ENCODE measurements at regions not wholly inside any gene's neighbourhood (a gene's known extent, or its start where the extent isn't known, plus 50 kb on each side); places are given as distances from the start of the nearest gene placed in this dataset.

- no peaks in the 10 kb centered on the region for H3K27me3 ChIP-seq (ENCODE audit: insufficient read depth, low read length)
- peaks cover 30% of the 10 kb centered on the region for H3K4me1 ChIP-seq (ENCODE audit: control insufficient read depth, insufficient read depth, low read length, unreplicated experiment)
- no peak overlapping the region for H3K27ac ChIP-seq (ENCODE audit: low read depth, low read length)
- H3K4me3 ChIP-seq (ENCODE audit: low read depth, low read length) = no peak overlapping the region
- no peaks in the 10 kb centered on the region for H3K79me2 ChIP-seq (ENCODE audit: control insufficient read depth, insufficient read depth, low read length, unreplicated experiment)
- H3K36me3 ChIP-seq (ENCODE audit: insufficient read depth, low read length) = no peaks in the 10 kb centered on the region
- no peak overlapping the region for H2AFZ ChIP-seq (ENCODE audit: low read length, unreplicated experiment)
Measured at GRCh38 chr7:17665029-17665428, 275.3 kb downstream of the SNX13 start.

GRCh38 chr7:17668122-17668521, 272.2 kb downstream of the SNX13 start:
- no peak overlapping the region for H2AFZ ChIP-seq (ENCODE audit: low read length, unreplicated experiment)
- H3K27me3 ChIP-seq (ENCODE audit: insufficient read depth, low read length) = no peaks in the 10 kb centered on the region
- H3K4me3 ChIP-seq (ENCODE audit: low read depth, low read length) = no peak overlapping the region
- H3K36me3 ChIP-seq (ENCODE audit: insufficient read depth, low read length) = no peaks in the 10 kb centered on the region
- no peaks in the 10 kb centered on the region for H3K79me2 ChIP-seq (ENCODE audit: control insufficient read depth, insufficient read depth, low read length, unreplicated experiment)
- H3K4me1 ChIP-seq (ENCODE audit: control insufficient read depth, insufficient read depth, low read length, unreplicated experiment) = peaks cover 8% of the 10 kb centered on the region
- no peak overlapping the region for H3K27ac ChIP-seq (ENCODE audit: low read depth, low read length)

- Histone ChIP-seq H3K36me3 (ENCODE audit: insufficient read depth, low read length) (no peaks in the 10 kb centered on the region), H3K79me2 (ENCODE audit: control insufficient read depth, insufficient read depth, low read length, unreplicated experiment) (no peaks in the 10 kb centered on the region), H3K27me3 (ENCODE audit: insufficient read depth, low read length) (no peaks in the 10 kb centered on the region), H3K4me3 (ENCODE audit: low read depth, low read length) (no peak overlapping the region), H3K27ac (ENCODE audit: low read depth, low read length) (no peak overlapping the region), H3K4me1 (ENCODE audit: control insufficient read depth, insufficient read depth, low read length, unreplicated experiment) (no peaks in the 10 kb centered on the region), H2AFZ (ENCODE audit: low read length, unreplicated experiment) (no peak overlapping the region)
Measured at GRCh38 chr7:17669204-17669603, 271.1 kb downstream of the SNX13 start.

DNA sequence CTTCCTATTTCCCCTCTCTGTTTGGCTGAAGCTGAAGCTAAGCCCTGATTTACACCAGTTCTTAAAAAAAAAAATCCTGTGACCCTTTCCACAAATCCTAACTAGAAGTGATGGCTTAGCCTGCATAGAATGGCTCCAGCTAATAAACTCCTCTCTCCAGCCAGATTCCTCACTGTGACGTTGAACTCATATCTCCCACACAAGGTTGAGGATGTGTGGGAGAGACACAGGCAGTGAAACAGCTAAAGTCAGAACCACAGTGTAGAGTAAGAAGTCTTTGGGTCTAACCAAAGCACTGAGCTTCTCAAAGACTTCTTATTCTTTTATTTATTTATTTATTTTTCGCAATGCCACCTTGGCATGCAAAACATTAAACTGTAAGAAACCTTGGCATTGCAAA, 268.3 kb downstream of the SNX13 start:
- no peak overlapping the region for H3K27ac ChIP-seq (ENCODE audit: low read depth, low read length)
- H3K4me1 ChIP-seq (ENCODE audit: control insufficient read depth, insufficient read depth, low read length, unreplicated experiment) = no peaks in the 10 kb centered on the region
- H3K4me3 ChIP-seq (ENCODE audit: low read depth, low read length) = no peak overlapping the region
- no peaks in the 10 kb centered on the region for H3K27me3 ChIP-seq (ENCODE audit: insufficient read depth, low read length)
- no peaks in the 10 kb centered on the region for H3K36me3 ChIP-seq (ENCODE audit: insufficient read depth, low read length)
- H2AFZ ChIP-seq (ENCODE audit: low read length, unreplicated experiment) = no peak overlapping the region
- no peaks in the 10 kb centered on the region for H3K79me2 ChIP-seq (ENCODE audit: control insufficient read depth, insufficient read depth, low read length, unreplicated experiment)

DNA sequence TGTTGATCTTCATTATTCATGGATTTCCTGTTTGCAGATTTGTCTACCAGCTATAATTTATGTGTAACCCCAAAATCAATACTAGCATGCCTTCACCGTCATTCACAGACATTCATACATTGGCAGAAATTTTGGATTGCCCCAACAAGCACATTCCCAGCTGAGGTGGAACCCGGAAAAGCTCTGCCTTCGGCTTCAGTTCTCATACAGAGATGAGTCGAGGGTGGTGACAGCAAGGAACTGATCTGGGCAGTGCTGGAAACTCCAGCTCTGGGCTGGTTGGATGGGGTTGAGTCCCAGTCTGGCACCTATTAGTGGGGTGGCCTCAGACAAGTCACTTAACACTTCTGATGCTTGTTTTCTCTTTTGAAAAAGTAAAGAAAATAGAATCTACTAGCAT, 267.5 kb downstream of the SNX13 start:
- Histone ChIP-seq H3K27me3 (ENCODE audit: insufficient read depth, low read length) (no peaks in the 10 kb centered on the region), H3K4me3 (ENCODE audit: low read depth, low read length) (no peak overlapping the region), H3K4me1 (ENCODE audit: control insufficient read depth, insufficient read depth, low read length, unreplicated experiment) (peaks cover 4% of the 10 kb centered on the region), H3K27ac (ENCODE audit: low read depth, low read length) (no peak overlapping the region), H3K79me2 (ENCODE audit: control insufficient read depth, insufficient read depth, low read length, unreplicated experiment) (no peaks in the 10 kb centered on the region), H2AFZ (ENCODE audit: low read length, unreplicated experiment) (no peak overlapping the region), H3K36me3 (ENCODE audit: insufficient read depth, low read length) (no peaks in the 10 kb centered on the region)

- Histone ChIP-seq H2AFZ (ENCODE audit: low read length, unreplicated experiment) (no peak overlapping the region), H3K27ac (ENCODE audit: low read depth, low read length) (no peak overlapping the region), H3K79me2 (ENCODE audit: control insufficient read depth, insufficient read depth, low read length, unreplicated experiment) (no peaks in the 10 kb centered on the region), H3K36me3 (ENCODE audit: insufficient read depth, low read length) (no peaks in the 10 kb centered on the region), H3K27me3 (ENCODE audit: insufficient read depth, low read length) (no peaks in the 10 kb centered on the region), H3K4me1 (ENCODE audit: control insufficient read depth, insufficient read depth, low read length, unreplicated experiment) (peaks cover 17% of the 10 kb centered on the region), H3K4me3 (ENCODE audit: low read depth, low read length) (no peak overlapping the region)
Measured at GRCh38 chr7:17674166-17674942, 265.9 kb downstream of the SNX13 start.

DNA sequence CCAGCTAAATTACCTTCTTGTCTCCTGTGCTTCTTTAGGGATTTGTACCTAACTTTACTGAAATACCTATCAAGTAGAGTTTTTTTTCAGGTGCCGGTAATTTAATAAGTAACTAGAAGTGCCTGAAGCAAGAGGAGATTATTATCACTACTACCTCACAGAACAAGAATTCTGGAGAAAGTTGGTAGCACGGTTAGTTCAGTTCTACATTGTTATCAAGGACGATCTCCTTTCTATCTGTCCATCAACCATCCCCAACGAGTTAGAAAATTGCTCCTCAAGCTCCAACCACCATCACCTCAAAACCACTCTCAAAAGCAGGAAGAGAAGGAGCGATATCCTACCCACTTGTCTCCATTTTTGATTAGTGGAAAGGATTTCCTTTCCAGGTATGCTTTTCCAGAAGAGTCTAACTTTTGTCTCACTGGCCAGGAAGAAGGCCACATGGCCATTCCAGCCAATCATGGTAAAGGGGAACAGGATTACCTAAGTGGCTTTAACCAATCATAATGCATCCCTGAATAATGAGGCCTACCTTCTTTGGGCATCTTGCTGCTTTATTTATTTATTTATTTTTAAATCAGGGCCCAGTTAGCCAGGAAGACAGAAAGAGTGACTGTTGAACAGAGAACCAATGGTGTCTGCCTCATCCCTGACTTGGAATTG, 265.2 kb downstream of the SNX13 start:
- Histone ChIP-seq H3K79me2 (ENCODE audit: control insufficient read depth, insufficient read depth, low read length, unreplicated experiment) (no peaks in the 10 kb centered on the region), H2AFZ (ENCODE audit: low read length, unreplicated experiment) (no peak overlapping the region), H3K36me3 (ENCODE audit: insufficient read depth, low read length) (no peaks in the 10 kb centered on the region), H3K27me3 (ENCODE audit: insufficient read depth, low read length) (no peaks in the 10 kb centered on the region), H3K4me3 (ENCODE audit: low read depth, low read length) (no peak overlapping the region), H3K4me1 (ENCODE audit: control insufficient read depth, insufficient read depth, low read length, unreplicated experiment) (peaks cover 25% of the 10 kb centered on the region), H3K27ac (ENCODE audit: low read depth, low read length) (no peak overlapping the region)

DNA sequence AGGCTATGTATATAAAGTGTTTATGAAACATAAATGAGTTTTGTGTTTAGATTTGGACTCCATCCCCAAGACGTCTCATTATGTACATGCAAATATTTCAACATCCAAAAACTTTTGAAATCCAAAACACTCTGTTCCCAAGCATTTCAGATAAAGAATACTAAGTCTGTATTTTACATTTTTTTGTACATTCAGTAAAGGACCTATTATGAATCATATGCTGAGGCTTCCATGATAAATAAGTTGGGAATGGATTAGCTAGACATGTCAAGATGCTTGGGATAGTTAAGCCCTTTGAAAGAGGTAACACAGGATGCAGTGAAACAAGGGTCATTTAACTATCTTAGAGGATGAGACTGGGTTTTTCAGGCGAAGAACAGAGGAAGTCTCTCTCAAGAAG, 262.9 kb downstream of the SNX13 start:
- Histone ChIP-seq H3K27ac (ENCODE audit: low read depth, low read length) (peak overlapping the region; percentile 94), H3K79me2 (ENCODE audit: control insufficient read depth, insufficient read depth, low read length, unreplicated experiment) (no peaks in the 10 kb centered on the region), H3K4me3 (ENCODE audit: low read depth, low read length) (no peak overlapping the region), H3K27me3 (ENCODE audit: insufficient read depth, low read length) (no peaks in the 10 kb centered on the region), H3K4me1 (ENCODE audit: control insufficient read depth, insufficient read depth, low read length, unreplicated experiment) (peaks cover 47% of the 10 kb centered on the region), H2AFZ (ENCODE audit: low read length, unreplicated experiment) (no peak overlapping the region), H3K36me3 (ENCODE audit: insufficient read depth, low read length) (no peaks in the 10 kb centered on the region)

GRCh38 chr7:17678896-17679295, 261.4 kb downstream of the SNX13 start:
- Histone ChIP-seq H3K27ac (ENCODE audit: low read depth, low read length) (peak overlapping the region; percentile 94), H3K79me2 (ENCODE audit: control insufficient read depth, insufficient read depth, low read length, unreplicated experiment) (no peaks in the 10 kb centered on the region), H3K4me3 (ENCODE audit: low read depth, low read length) (no peak overlapping the region), H2AFZ (ENCODE audit: low read length, unreplicated experiment) (no peak overlapping the region), H3K4me1 (ENCODE audit: control insufficient read depth, insufficient read depth, low read length, unreplicated experiment) (peaks cover 62% of the 10 kb centered on the region), H3K27me3 (ENCODE audit: insufficient read depth, low read length) (no peaks in the 10 kb centered on the region), H3K36me3 (ENCODE audit: insufficient read depth, low read length) (no peaks in the 10 kb centered on the region)

DNA sequence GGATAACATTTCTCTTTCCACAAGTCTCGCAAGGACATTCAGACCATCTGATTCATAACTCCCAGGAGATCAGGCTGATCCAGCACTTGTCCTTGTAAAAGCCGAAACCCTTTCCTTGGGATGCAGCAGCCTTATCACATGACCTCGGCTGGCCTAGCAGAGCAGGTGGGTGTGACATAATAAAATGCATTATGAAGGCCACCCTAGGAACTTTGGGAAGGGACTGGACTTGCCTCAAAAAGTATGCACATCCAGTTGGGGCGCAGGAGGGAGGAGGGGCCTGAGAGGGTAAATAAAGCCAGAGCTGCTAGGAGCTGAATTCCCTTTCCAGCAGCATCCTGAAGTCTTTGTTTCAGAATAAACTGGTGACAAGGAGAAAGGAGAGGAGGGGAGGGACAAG, 260.8 kb downstream of the SNX13 start:
- Histone ChIP-seq H3K79me2 (ENCODE audit: control insufficient read depth, insufficient read depth, low read length, unreplicated experiment) (no peaks in the 10 kb centered on the region), H3K4me1 (ENCODE audit: control insufficient read depth, insufficient read depth, low read length, unreplicated experiment) (peaks cover 66% of the 10 kb centered on the region), H3K4me3 (ENCODE audit: low read depth, low read length) (peak overlapping the region; percentile 13), H2AFZ (ENCODE audit: low read length, unreplicated experiment) (no peak overlapping the region), H3K27me3 (ENCODE audit: insufficient read depth, low read length) (no peaks in the 10 kb centered on the region), H3K36me3 (ENCODE audit: insufficient read depth, low read length) (no peaks in the 10 kb centered on the region), H3K27ac (ENCODE audit: low read depth, low read length) (peak overlapping the region; percentile 94)

GRCh38 chr7:17680026-17680425, 260.3 kb downstream of the SNX13 start:
- Histone ChIP-seq H3K79me2 (ENCODE audit: control insufficient read depth, insufficient read depth, low read length, unreplicated experiment) (no peaks in the 10 kb centered on the region), H3K27me3 (ENCODE audit: insufficient read depth, low read length) (no peaks in the 10 kb centered on the region), H3K4me1 (ENCODE audit: control insufficient read depth, insufficient read depth, low read length, unreplicated experiment) (peaks cover 66% of the 10 kb centered on the region), H3K27ac (ENCODE audit: low read depth, low read length) (peak overlapping the region; percentile 94), H3K36me3 (ENCODE audit: insufficient read depth, low read length) (no peaks in the 10 kb centered on the region), H2AFZ (ENCODE audit: low read length, unreplicated experiment) (peak overlapping the region; percentile 49), H3K4me3 (ENCODE audit: low read depth, low read length) (peak overlapping the region; percentile 13)
